K562 (cell line): ENCODE measurements at regions not wholly inside any gene's neighbourhood (a gene's known extent, or its start where the extent isn't known, plus 50 kb on each side); places are given as distances from the start of the nearest gene placed in this dataset.

ENCODE experiments used
- ATAC-seq: fragments of 200-7000 bp; cut with Tn5 transposase; 3 replicates; pipeline ENCODE4 v1.9.1; 2020; ENCODE audit warnings: moderate library complexity
- BruUV-seq: library from RNA; stranded (reverse); fragments of 400-500 nt; replicated peaks from 2 replicates; lab custom pipeline; 2021; lab: Mats Ljungman, UMichigan
- CTCF ChIA-PET: fragments of 300-600 bp; formaldehyde crosslinking; extraction: SDS; loops from one replicate; lab custom pipeline; 2021; ENCODE audit warnings: low intra/inter-chr PET ratio; lab: Yijun Ruan, JAX
- POLR2A ChIA-PET: fragments of 300-600, 350-650 bp; sonication (Branson Sonifier 250); formaldehyde crosslinking; extraction: SDS; loops from one replicate; lab custom pipeline; 2021; ENCODE audit warnings: antibody characterized with exemption, inconsistent platforms; lab: Yijun Ruan, JAX
- DNase-seq, 4 experiments: peaks; one replicate each; pipeline versions ENCODE4 v3.0.0 to v3.0.0-alpha.2; 2011 to 2018; ENCODE audit warnings: low spot score in 3 of 4, mixed read lengths in 3 of 4; ENCODE audit errors: extremely low read depth in 1 of 4
- FAIRE-seq: peaks from 2 replicates; lab custom pipeline; 2011; peaks lifted over from hg19 to GRCh38; lab: Jason Lieb, UNC
- H2AFZ ChIP-seq: 2 replicates; pipeline ENCODE4 v1.6.0; 2011; ENCODE audit warnings: low read depth, low read length, control low read depth, inconsistent platforms
- H3K27ac ChIP-seq: fragments of 200-600 bp; 3 replicates; pipeline ENCODE4 v1.8.0; 2011; ENCODE audit warnings: low read depth, mild to moderate bottlenecking, control low read depth, inconsistent platforms, low read length, moderate library complexity, mixed read lengths; ENCODE audit errors: extremely low read depth
- H3K27me3 ChIP-seq, 2 experiments: fragments of 300-600 bp in 1 of 2; 2 replicates in 1 of 2; 3 replicates in 1 of 2; pipeline versions ENCODE4 v1.6.0 to v1.8.0; 2011; ENCODE audit warnings: inconsistent platforms in 2 of 2, low read length in 2 of 2, mild to moderate bottlenecking in 1 of 2, mixed read lengths in 1 of 2, moderate library complexity in 1 of 2; ENCODE audit not compliant: control insufficient read depth in 2 of 2, insufficient read depth in 2 of 2
- H3K36me3 ChIP-seq: fragments of 300-600 bp; 3 replicates; pipeline ENCODE4 v1.8.0; 2011; ENCODE audit warnings: mild to moderate bottlenecking, low read length, inconsistent platforms; ENCODE audit not compliant: control insufficient read depth, insufficient read depth
- H3K4me1 ChIP-seq, 2 experiments: fragments of 200-600 bp in 1 of 2; replicated peaks in 1 of 2; 2 replicates in 1 of 2; 3 replicates in 1 of 2; pipeline versions ENCODE4 v1.5.1 to v1.8.0; 2011; ENCODE audit warnings: inconsistent platforms in 2 of 2, low read length in 2 of 2, mild to moderate bottlenecking in 1 of 2, mixed read lengths in 1 of 2, moderate library complexity in 1 of 2; ENCODE audit not compliant: control insufficient read depth in 2 of 2, insufficient read depth in 2 of 2
- H3K4me2 ChIP-seq: 2 replicates; pipeline ENCODE4 v1.6.1; 2011; ENCODE audit warnings: low read length, control low read depth, inconsistent platforms, mixed read lengths; ENCODE audit not compliant: insufficient read depth
- H3K4me3 ChIP-seq: fragments of 200-600 bp; sonication (generic), shearing (Covaris generic); 2 replicates; pipeline ENCODE4 v1.5.1; 2016; ENCODE audit warnings: control low read depth, inconsistent platforms
- H3K79me2 ChIP-seq: fragments of 200-600 bp; 3 replicates; pipeline ENCODE4 v1.8.0; 2011; ENCODE audit warnings: low read length, inconsistent platforms; ENCODE audit not compliant: control insufficient read depth, insufficient read depth
- H3K9ac ChIP-seq, 2 experiments: 2 replicates each; pipeline versions ENCODE4 v1.6.0 to v1.6.1; 2011; ENCODE audit warnings: low read depth in 2 of 2, low read length in 2 of 2, control low read depth in 1 of 2, inconsistent platforms in 1 of 2, mild to moderate bottlenecking in 1 of 2, mixed read lengths in 1 of 2; ENCODE audit not compliant: insufficient read depth in 1 of 2
- H3K9me1 ChIP-seq: one replicate; pipeline ENCODE4 v1.6.0; 2011; ENCODE audit warnings: inconsistent platforms, mild to moderate bottlenecking, low read length, moderate library complexity; ENCODE audit not compliant: control insufficient read depth, insufficient read depth
- H3K9me3 ChIP-seq: replicated peaks from 2 replicates; pipeline ENCODE4 v1.5.1; 2011; ENCODE audit warnings: low read depth, low read length, inconsistent platforms; ENCODE audit not compliant: control insufficient read depth, insufficient read depth
- H4K20me1 ChIP-seq: replicated peaks from 2 replicates; pipeline ENCODE4 v1.6.1; 2011; ENCODE audit warnings: low read length, inconsistent platforms, mixed read lengths; ENCODE audit not compliant: control insufficient read depth, insufficient read depth
- CBX8 ChIP-seq: fragments of 200-600 bp; sonication (generic); IDR thresholded peaks from 2 replicates; pipeline ENCODE4 v1.6.1; 2012; ENCODE audit warnings: borderline replicate concordance, mixed run types, low read depth, mild to moderate bottlenecking, moderate library complexity, mixed read lengths, low read length, control low read depth, inconsistent platforms; ENCODE audit not compliant: poor library complexity, severe bottlenecking; ENCODE audit errors: extremely low read depth
- NCOA1 ChIP-seq: fragments of 450-650 bp; IDR thresholded peaks from 2 replicates; pipeline ENCODE4 v1.6.1; 2016; ENCODE audit warnings: low read depth
- ZKSCAN8 ChIP-seq: fragments of 200-800 bp; sonication (Bioruptor generic); IDR thresholded peaks from 2 replicates; pipeline ENCODE4 v1.6.1; 2016; ENCODE audit warnings: missing genetic modification characterization, missing compliant biosample characterization
- ZNF561 ChIP-seq: fragments of 450-650 bp; formaldehyde crosslinking; conservative IDR thresholded peaks from 2 replicates; pipeline ENCODE4 v1.4.0; 2020; ENCODE audit warnings: mild to moderate bottlenecking, moderate library complexity
- WGBS: fragments of 100-300 bp; shearing (Covaris generic); methylation state at CpG from one replicate; pipeline ENCODE4 v1.1.6; 2016; ENCODE audit warnings: low coverage, mixed read lengths; ENCODE audit not compliant: insufficient coverage; ENCODE audit errors: missing lambda C conversion rate; 5-methylcytosine and 5-hydroxymethylcytosine counted together
- in situ Hi-C: fragments of 300-500 bp; cut with MboI; formaldehyde crosslinking; loops from 4 replicates; pipeline ENCODE4 v1.15.0; 2018; ENCODE audit warnings: inconsistent platforms, mixed read lengths
- intact Hi-C: fragments of 100-400 bp; cut with micrococcal nuclease; formaldehyde crosslinking; loops from 2 replicates; pipeline ENCODE4 v1.14.2; 2022
- TF ChIP-seq, protein P1 (sequence below): fragments of 450-650 bp; IDR thresholded peaks from 2 replicates; pipeline ENCODE4 v1.6.1; 2017; ENCODE audit warnings: antibody characterized with exemption
- TF ChIP-seq, protein P2 (sequence below), 2 experiments: fragments of 250-450 bp in 1 of 2; fragments of 450-650 bp in 1 of 2; sonication (Bioruptor Pico) in 1 of 2; IDR thresholded peaks; 2 replicates each; pipeline versions ENCODE4 v1.6.1 to v1.8.0; 2016 to 2021; ENCODE audit warnings: mild to moderate bottlenecking in 2 of 2, moderate library complexity in 2 of 2, missing compliant biosample characterization in 1 of 2, missing genetic modification characterization in 1 of 2
- TF ChIP-seq, protein P3 (sequence below): fragments of 250-450 bp; sonication (Bioruptor Pico); IDR thresholded peaks from 2 replicates; pipeline ENCODE4 v1.9.0; 2021; ENCODE audit warnings: mild to moderate bottlenecking, inconsistent platforms

DNA sequence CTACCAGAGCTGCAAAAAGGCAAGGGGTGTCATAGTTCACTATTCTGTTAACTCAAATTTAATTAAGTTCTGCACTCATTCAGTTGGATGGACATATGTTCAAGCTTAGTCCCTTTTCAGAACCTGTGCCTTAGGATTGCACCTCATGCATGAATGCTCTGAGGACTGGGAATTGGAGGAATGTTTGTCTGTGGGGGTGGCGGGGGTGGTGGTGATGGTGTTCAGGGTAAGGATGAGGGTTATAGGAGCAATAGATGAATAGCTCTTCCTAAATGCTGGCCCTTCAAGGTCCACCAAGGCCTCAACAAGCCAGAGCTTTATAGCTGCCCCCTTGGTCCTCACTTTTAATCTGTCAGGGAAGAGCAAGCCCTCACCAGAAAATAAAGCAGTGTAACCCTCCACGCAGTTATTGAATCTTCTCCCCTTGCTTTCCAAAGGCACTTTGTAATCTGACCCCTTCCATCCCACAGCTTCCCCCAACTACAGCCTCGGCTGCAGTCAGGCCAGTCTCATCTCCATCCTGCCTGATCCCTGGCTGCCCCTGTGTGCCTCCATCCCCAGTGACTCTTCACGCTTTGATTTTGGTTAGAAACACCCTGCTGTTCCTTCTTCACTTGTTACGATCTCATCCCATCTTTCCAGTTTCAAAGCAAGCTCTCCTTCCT is 221.6 kb upstream of the LMCD1 start:
- Histone ChIP-seq H3K9me3 (no peaks in the 10 kb centered on the region), H3K27me3 (no peaks in the 10 kb centered on the region), H3K27ac (no peak overlapping the region), H2AFZ (no peak overlapping the region), H3K79me2 (no peaks in the 10 kb centered on the region), H3K4me2 (no peak overlapping the region), H3K9ac (no peak overlapping the region), H3K4me1 (no peaks in the 10 kb centered on the region), H4K20me1 (no peaks in the 10 kb centered on the region), H3K36me3 (no peaks in the 10 kb centered on the region), H3K4me3 (no peak overlapping the region), H3K9me1 (no peaks in the 10 kb centered on the region)
- ATAC-seq (no peak), DNase-seq (no peak), FAIRE-seq (no peak)
- POLR2A ChIA-PET: no interaction called here
- no TSS peak for BruUV-seq
- CTCF ChIA-PET: no interaction called here
- TF ChIP-seq NCOA1: no peak
- TF ChIP-seq CBX8: no peak
- TF ChIP-seq, protein P1, sequence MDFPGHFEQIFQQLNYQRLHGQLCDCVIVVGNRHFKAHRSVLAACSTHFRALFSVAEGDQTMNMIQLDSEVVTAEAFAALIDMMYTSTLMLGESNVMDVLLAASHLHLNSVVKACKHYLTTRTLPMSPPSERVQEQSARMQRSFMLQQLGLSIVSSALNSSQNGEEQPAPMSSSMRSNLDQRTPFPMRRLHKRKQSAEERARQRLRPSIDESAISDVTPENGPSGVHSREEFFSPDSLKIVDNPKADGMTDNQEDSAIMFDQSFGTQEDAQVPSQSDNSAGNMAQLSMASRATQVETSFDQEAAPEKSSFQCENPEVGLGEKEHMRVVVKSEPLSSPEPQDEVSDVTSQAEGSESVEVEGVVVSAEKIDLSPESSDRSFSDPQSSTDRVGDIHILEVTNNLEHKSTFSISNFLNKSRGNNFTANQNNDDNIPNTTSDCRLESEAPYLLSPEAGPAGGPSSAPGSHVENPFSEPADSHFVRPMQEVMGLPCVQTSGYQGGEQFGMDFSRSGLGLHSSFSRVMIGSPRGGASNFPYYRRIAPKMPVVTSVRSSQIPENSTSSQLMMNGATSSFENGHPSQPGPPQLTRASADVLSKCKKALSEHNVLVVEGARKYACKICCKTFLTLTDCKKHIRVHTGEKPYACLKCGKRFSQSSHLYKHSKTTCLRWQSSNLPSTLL: no peak
- TF ChIP-seq, protein P2, sequence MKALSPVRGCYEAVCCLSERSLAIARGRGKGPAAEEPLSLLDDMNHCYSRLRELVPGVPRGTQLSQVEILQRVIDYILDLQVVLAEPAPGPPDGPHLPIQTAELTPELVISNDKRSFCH (CRISPR knock-in tag; IDR thresholded peaks at IDR 0.05): no peak
- TF ChIP-seq, protein P2 (tag; IDR thresholded peaks at IDR 0.05): no peak
- no peak for TF ChIP-seq ZNF561 (CRISPR knock-in tag)
- TF ChIP-seq, protein P3, sequence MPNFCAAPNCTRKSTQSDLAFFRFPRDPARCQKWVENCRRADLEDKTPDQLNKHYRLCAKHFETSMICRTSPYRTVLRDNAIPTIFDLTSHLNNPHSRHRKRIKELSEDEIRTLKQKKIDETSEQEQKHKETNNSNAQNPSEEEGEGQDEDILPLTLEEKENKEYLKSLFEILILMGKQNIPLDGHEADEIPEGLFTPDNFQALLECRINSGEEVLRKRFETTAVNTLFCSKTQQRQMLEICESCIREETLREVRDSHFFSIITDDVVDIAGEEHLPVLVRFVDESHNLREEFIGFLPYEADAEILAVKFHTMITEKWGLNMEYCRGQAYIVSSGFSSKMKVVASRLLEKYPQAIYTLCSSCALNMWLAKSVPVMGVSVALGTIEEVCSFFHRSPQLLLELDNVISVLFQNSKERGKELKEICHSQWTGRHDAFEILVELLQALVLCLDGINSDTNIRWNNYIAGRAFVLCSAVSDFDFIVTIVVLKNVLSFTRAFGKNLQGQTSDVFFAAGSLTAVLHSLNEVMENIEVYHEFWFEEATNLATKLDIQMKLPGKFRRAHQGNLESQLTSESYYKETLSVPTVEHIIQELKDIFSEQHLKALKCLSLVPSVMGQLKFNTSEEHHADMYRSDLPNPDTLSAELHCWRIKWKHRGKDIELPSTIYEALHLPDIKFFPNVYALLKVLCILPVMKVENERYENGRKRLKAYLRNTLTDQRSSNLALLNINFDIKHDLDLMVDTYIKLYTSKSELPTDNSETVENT: no peak
- no peak for TF ChIP-seq ZKSCAN8 (CRISPR knock-in tag)
- 0% methylated on average over 5 of the region's 5 CpGs for WGBS
- intact Hi-C loops: no loop called here
- in situ Hi-C loops: no loop called here
